GM23338 (cell line): ENCODE measurements at regions not wholly inside any gene's neighbourhood (a gene's known extent, or its start where the extent isn't known, plus 50 kb on each side); places are given as distances from the start of the nearest gene placed in this dataset.

Experiments used
- ATAC-seq: fragments of 200-7000 bp; cut with Tn5 transposase; 3 replicates; pipeline ENCODE4 v1.9.1; 2020
- DNase-seq: peaks from one replicate; pipeline ENCODE4 v3.0.0-alpha.2; 2015; ENCODE audit warnings: low spot score
- H2AFZ ChIP-seq: fragments of 200-600 bp; sonication (generic); 2 replicates; pipeline ENCODE4 v1.8.0; 2016; ENCODE audit warnings: antibody characterized with exemption, mild to moderate bottlenecking, moderate library complexity
- H3F3A ChIP-seq: fragments of 200-600 bp; sonication (generic); replicated peaks from 2 replicates; pipeline ENCODE4 v1.8.0; 2017; ENCODE audit warnings: antibody characterized with exemption, mixed run types, low read depth
- H3K27ac ChIP-seq: fragments of 200-600 bp; sonication (generic); 2 replicates; pipeline ENCODE4 v1.6.1; 2016; ENCODE audit warnings: low read depth
- H3K27me3 ChIP-seq: fragments of 200-600 bp; sonication (generic); 2 replicates; pipeline ENCODE4 v1.8.0; 2016; ENCODE audit warnings: mild to moderate bottlenecking, mixed run types, moderate library complexity; ENCODE audit not compliant: insufficient read depth
- H3K36me3 ChIP-seq: fragments of 200-600 bp; sonication (generic); 2 replicates; pipeline ENCODE4 v1.8.0; 2016; ENCODE audit warnings: mild to moderate bottlenecking; ENCODE audit not compliant: insufficient read depth
- H3K4me1 ChIP-seq: fragments of 200-600 bp; sonication (generic); 2 replicates; pipeline ENCODE4 v1.8.0; 2016; ENCODE audit warnings: mild to moderate bottlenecking, moderate library complexity; ENCODE audit not compliant: insufficient read depth
- H3K4me2 ChIP-seq: fragments of 200-600 bp; sonication (generic); 2 replicates; pipeline ENCODE4 v1.7.1; 2017; ENCODE audit warnings: mixed run types
- H3K4me3 ChIP-seq: fragments of 200-600 bp; sonication (generic); 2 replicates; pipeline ENCODE4 v1.6.1; 2016; ENCODE audit warnings: mixed run types
- H3K79me2 ChIP-seq: fragments of 200-600 bp; sonication (generic); replicated peaks from 2 replicates; pipeline ENCODE4 v1.8.0; 2017; ENCODE audit warnings: mild to moderate bottlenecking; ENCODE audit not compliant: insufficient read depth
- H3K9me2 ChIP-seq: fragments of 200-600 bp; sonication (generic); 2 replicates; pipeline ENCODE4 v1.8.0; 2017; ENCODE audit not compliant: insufficient read depth
- H4K20me1 ChIP-seq: fragments of 200-600 bp; sonication (generic); replicated peaks from 2 replicates; pipeline ENCODE4 v1.8.0; 2017; ENCODE audit warnings: mild to moderate bottlenecking; ENCODE audit not compliant: insufficient read depth
- H3K27ac Mint-ChIP-seq: 2 replicates; pipeline ENCODE4 v1.8.0; 2020; ENCODE audit warnings: inconsistent platforms, mild to moderate bottlenecking, moderate library complexity, mixed read lengths
- H3K27me3 Mint-ChIP-seq: 3 replicates; pipeline ENCODE4 v1.8.0; 2022; ENCODE audit warnings: low read depth, mild to moderate bottlenecking, moderate library complexity, mixed read lengths, inconsistent platforms; ENCODE audit not compliant: insufficient read depth, poor library complexity
- H3K36me3 Mint-ChIP-seq: 3 replicates; pipeline ENCODE4 v1.8.0; 2021; ENCODE audit warnings: low read depth, mild to moderate bottlenecking, inconsistent platforms, moderate library complexity, mixed read lengths
- H3K4me1 Mint-ChIP-seq: 3 replicates; pipeline ENCODE4 v1.8.0; 2020; ENCODE audit warnings: mild to moderate bottlenecking, inconsistent platforms, mixed read lengths
- H3K4me3 Mint-ChIP-seq: 3 replicates; pipeline ENCODE4 v1.8.0; 2021; ENCODE audit warnings: moderate library complexity, mild to moderate bottlenecking, inconsistent platforms, mixed read lengths
- H3K9me3 Mint-ChIP-seq: 3 replicates; pipeline ENCODE4 v1.8.0; 2020; ENCODE audit warnings: moderate library complexity, mild to moderate bottlenecking, inconsistent platforms, mixed read lengths
- CREB1 ChIP-seq: fragments of 250-450 bp; sonication (Bioruptor Pico); IDR thresholded peaks from 2 replicates; pipeline ENCODE4 v1.5.0; 2020; ENCODE audit warnings: low read depth, mild to moderate bottlenecking, moderate library complexity
- CTCF ChIP-seq, 2 experiments: fragments of 200-600 bp in 1 of 2; sonication (generic) in 1 of 2; conservative IDR thresholded peaks; 2 replicates each; pipeline versions ENCODE4 v1.5.1 to v1.6.1; 2016 to 2017; ENCODE audit warnings: antibody characterized with exemption in 2 of 2, low read depth in 2 of 2, mild to moderate bottlenecking in 2 of 2, moderate library complexity in 1 of 2
- ETS1 ChIP-seq: IDR thresholded peaks from 2 replicates; pipeline ENCODE4 v1.6.1; 2016; ENCODE audit warnings: antibody characterized with exemption
- EZH2 ChIP-seq: fragments of 200-600 bp; sonication (generic); IDR thresholded peaks from one replicate; pipeline ENCODE4 v1.8.0; 2017; ENCODE audit warnings: antibody characterized with exemption, mild to moderate bottlenecking, low read depth; ENCODE audit not compliant: unreplicated experiment
- EZH2phosphoT487 ChIP-seq: fragments of 200-600 bp; sonication (generic); IDR thresholded peaks from one replicate; pipeline ENCODE4 v1.8.1; 2018; ENCODE audit warnings: antibody characterized with exemption; ENCODE audit not compliant: unreplicated experiment
- JUNB ChIP-seq: IDR thresholded peaks from one replicate; pipeline ENCODE4 v1.6.1; 2016; ENCODE audit warnings: antibody characterized with exemption; ENCODE audit not compliant: unreplicated experiment
- NANOG ChIP-seq: IDR thresholded peaks from 2 replicates; pipeline ENCODE4 v1.6.1; 2016; ENCODE audit warnings: antibody characterized with exemption, borderline replicate concordance
- POLR2AphosphoS5 ChIP-seq: IDR thresholded peaks from 2 replicates; pipeline ENCODE4 v1.6.1; 2016; ENCODE audit warnings: antibody characterized with exemption, low read depth
- REST ChIP-seq: IDR thresholded peaks from one replicate; pipeline ENCODE4 v1.6.1; 2018; ENCODE audit warnings: antibody characterized with exemption; ENCODE audit not compliant: unreplicated experiment
- STAT1 ChIP-seq: IDR thresholded peaks from one replicate; pipeline ENCODE4 v1.6.1; 2016; ENCODE audit warnings: antibody characterized with exemption; ENCODE audit not compliant: unreplicated experiment
- ZNF114 ChIP-seq: fragments of 250-450 bp; sonication (Bioruptor Pico); IDR thresholded peaks from 2 replicates; pipeline ENCODE4 v1.5.0; 2020; ENCODE audit warnings: mild to moderate bottlenecking, moderate library complexity
- ZNF331 ChIP-seq: fragments of 250-450 bp; sonication (Bioruptor Pico); IDR thresholded peaks from 2 replicates; pipeline ENCODE4 v1.5.0; 2020; ENCODE audit warnings: low read depth, mild to moderate bottlenecking, moderate library complexity

GRCh38 chr5:106574820-106575219, 1095.9 kb downstream of the EFNA5 start (continued):
- TF ChIP-seq REST, result no peak
- no peak for TF ChIP-seq POLR2AphosphoS5
- TF ChIP-seq NANOG, result no peak
- TF ChIP-seq JUNB, result no peak
- TF ChIP-seq ETS1, result no peak
- TF ChIP-seq ZNF114, result no peak
- no peak for TF ChIP-seq CREB1 (CRISPR knock-in tag)
- no peak for TF ChIP-seq EZH2phosphoT487
- TF ChIP-seq CTCF (conservative IDR thresholded peaks at IDR 0.05; ENCODE audit: low read depth in 2 of 2), result no peak

- ATAC-seq (no peak), DNase-seq (no peak)
- peaks cover 10% of the 10 kb centered on the region; the same call in 1 of the 2 replicates for H3K9me2 ChIP-seq
- H3K27ac Mint-ChIP-seq, result no peak overlapping the region
- H3K4me2 ChIP-seq, result no peak overlapping the region
- H3K9me3 Mint-ChIP-seq, result peaks cover 6% of the 10 kb centered on the region; the same call in 2 of the 3 replicates
- no peaks in the 10 kb centered on the region for H3K79me2 ChIP-seq
- H3K4me1 ChIP-seq, result no peaks in the 10 kb centered on the region
- H3K4me3 ChIP-seq, result no peak overlapping the region
- no peaks in the 10 kb centered on the region for H3K27me3 Mint-ChIP-seq
- no peak overlapping the region for H2AFZ ChIP-seq
- H4K20me1 ChIP-seq, result no peaks in the 10 kb centered on the region
- H3K36me3 Mint-ChIP-seq, result no peaks in the 10 kb centered on the region
- no peak overlapping the region for H3K27ac ChIP-seq
- no peaks in the 10 kb centered on the region for H3K27me3 ChIP-seq
- H3K4me1 Mint-ChIP-seq, result no peaks in the 10 kb centered on the region
- H3K36me3 ChIP-seq, result no peaks in the 10 kb centered on the region
- H3K4me3 Mint-ChIP-seq, result no peak overlapping the region
- no peaks in the 10 kb centered on the region for H3F3A ChIP-seq
- TF ChIP-seq JUNB (no peak), ETS1 (no peak), EZH2phosphoT487 (no peak), STAT1 (no peak), POLR2AphosphoS5 (no peak), ZNF114 (no peak), ZNF331 (CRISPR knock-in tag) (no peak), NANOG (no peak), EZH2 (no peak)
These were observed 1104.7 kb downstream of the EFNA5 start for GRCh38 chr5:106566031-106566430.
